SK-N-DZ (cell line): ENCODE measurements at regions not wholly inside any gene's neighbourhood (a gene's known extent, or its start where the extent isn't known, plus 50 kb on each side); places are given as distances from the start of the nearest gene placed in this dataset.

ENCODE experiments used
- DNase-seq: peaks from one replicate; pipeline ENCODE4 v3.0.0-alpha.2; 2015; ENCODE audit warnings: low spot score

DNA sequence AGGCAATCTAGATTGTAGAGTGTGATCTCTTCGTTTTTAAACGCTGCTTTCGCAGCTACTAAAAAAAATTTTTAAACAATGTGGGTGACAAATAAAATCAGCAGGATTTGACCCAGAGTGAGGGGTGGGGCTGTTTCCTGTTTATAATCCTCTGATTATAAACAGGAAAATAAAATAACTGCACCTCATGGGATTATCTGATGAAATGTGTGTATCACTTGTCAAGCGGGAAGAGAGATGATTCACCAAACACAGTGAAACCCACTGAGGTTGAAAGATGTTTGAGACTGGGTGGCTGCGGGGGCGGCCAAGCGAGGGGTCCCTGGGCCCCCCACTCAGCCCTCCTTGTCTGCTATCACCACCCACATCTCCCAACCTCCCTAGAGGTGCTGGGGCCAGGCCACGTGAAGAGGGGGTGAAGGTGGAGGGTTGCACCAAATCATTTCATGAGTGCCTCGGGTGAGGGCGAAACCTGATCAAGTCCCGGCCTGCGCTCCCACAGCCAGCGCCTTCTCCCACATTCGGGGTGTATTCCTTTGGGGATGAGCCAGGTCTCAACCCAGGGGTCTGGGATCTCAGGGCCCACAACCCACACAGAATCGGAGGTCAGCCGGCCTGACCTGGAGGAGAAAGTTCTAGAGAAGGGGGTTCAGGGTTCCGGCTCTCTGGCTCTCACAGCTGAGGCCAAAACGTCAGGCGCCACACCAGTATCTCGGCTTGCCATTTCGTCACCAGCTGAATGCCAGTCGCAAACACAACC lies 212.5 kb downstream of the BMP7 start:
- DNase-seq = no peak

DNA sequence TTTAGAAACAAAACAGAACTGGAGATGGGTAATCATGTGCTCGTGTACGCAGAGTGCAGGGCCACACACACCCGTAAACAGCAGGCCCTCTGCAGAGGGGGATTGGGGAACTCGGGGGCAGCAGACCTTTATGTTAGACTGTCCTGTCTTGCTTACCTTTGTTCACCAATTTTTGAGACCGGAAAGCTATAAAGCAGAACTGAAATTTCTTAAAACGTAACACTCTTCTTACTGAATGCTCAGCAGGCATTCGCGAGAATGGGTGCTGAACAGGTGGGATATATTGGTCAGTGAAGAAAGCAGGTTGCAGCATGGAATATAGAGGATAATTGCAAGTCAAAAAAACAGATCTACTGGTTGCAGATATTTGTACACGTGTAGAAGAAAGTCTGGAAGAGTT lies 211.1 kb downstream of the BMP7 start:
- no peak for DNase-seq

DNA sequence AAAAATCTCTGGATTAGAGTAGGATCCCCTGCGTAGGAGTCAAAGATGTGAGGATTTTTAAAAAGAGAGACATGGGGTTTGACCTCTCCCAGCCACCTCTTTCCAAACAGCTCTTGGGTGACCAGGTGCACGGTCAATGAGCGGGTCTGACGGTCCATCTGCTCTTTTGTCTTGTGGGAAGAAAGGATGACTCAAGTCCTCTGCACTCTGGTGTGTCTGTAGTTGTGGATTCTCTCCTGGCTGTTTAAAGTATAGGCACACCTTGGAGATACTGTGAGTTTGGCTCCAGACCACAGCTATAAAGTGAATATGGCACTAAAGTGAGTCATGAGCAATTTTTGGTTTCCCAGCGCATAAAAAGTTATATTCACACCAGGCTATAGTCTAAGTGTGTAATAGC lies 209.8 kb downstream of the BMP7 start:
- no peak for DNase-seq

DNA sequence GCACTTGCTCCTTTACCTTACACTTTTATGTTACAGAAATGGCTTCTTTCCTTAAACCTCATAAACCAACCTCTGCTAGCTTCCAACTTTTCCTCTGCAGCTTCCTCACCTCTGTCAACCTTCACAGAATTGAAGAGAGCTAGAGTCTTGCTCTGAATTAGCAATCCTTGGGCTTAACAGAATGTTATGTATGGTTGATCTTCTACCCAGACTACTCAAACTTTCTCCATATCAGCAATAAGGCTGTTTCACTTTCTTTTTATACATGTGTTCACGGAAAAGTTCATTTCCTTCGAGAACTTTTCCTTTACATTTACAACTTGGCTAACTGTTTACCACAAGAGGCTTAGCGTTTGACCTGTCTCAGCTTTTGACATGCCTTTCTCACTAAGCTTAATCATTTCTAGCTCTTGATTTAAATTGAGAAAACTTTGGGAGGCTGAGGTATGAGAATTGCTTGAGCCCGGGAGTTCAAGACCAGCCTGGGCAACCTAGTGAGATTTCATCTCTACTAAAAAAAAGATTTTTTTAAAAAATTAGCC lies 207.3 kb downstream of the BMP7 start:
- no peak for DNase-seq

DNA sequence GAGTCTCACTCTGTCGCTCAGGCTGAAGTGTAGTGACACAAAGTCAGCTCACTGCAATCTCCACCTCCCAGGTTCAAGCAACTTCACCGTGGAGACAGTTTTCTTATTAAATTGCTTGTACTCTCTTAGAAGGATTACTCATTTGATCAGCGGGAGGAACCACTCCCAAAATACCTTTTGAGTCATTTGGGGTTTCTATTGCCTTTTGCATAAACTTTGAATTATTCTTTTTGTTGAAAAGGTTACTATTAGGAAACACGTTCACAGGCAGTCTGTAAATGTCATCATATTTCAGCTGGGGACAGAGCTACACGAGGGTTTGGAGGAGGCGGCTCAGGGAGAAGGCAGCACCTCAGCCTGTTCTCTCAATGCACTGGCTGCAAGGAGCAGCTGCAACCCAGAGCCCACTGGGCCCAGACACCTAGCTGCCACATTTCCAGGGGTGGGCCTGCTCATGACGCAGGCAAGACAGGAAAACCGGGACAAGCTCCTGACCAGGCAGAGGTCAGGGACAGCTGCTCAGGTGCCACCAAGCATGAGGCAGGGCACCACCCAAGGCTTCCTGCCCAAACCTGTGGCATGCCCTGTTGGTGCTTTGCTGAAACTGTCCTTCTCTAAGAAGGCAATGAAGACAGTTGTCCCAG lies 205.9 kb downstream of the BMP7 start:
- DNase-seq = no peak

DNA sequence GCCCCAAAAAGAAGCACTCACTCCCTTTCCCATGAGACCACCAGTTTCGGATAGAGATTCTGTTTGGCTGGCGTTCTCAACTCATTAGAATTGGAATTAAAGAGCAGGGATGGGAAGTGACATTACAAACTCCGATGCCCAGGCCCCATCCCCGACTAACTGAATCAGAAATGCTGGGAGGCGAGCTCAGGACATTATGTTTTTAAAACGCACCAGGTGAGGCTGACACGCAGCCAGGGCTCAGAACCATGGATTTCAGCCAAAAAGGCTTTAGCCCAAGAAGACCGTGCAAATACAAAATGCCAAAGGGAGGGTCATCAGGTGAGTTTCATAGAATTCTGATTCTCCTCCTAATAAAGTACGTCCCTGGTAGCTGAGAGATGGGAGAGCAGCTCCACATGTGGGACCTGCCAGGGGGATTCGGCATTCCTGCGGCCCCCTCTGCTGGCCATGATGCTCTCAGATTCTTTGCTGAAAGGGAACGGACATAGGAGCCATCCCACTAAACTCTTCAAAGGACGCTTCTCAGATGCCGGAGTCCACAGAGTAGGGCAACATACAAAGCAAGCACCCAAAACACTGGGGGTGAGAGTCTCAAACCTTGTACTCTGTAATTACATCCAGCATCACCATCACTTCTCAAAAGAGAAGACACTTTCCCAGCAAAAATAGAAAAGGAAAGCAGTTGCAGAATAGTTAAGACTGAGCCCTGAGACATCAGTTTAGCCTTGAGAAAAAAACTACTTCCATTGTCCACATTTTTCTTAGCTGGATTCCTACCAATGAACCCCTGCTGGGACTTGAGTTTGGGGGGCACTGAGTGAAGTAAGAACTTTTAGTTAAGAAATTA lies 205.2 kb downstream of the BMP7 start:
- peak; percentile 47 for DNase-seq

DNA sequence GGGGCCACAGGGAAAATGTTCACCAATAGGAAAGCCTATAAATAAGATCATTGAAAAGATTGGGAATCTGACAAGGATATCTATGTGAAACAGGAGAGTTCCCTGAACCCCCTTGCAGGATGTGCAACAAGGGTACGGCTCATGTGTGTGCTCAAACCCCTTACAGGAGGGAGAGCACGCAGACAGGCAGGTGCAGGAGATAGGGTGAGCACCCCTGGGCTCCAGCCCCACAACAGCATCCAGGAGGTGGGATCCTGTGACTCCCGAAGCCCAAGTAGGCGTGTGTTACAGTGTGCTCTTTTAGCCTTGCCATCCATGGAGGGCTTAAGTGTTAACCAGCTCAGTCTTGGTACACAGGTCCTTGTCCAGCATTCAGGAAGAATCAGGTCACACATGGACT lies 204.2 kb downstream of the BMP7 start:
- DNase-seq = no peak

DNA sequence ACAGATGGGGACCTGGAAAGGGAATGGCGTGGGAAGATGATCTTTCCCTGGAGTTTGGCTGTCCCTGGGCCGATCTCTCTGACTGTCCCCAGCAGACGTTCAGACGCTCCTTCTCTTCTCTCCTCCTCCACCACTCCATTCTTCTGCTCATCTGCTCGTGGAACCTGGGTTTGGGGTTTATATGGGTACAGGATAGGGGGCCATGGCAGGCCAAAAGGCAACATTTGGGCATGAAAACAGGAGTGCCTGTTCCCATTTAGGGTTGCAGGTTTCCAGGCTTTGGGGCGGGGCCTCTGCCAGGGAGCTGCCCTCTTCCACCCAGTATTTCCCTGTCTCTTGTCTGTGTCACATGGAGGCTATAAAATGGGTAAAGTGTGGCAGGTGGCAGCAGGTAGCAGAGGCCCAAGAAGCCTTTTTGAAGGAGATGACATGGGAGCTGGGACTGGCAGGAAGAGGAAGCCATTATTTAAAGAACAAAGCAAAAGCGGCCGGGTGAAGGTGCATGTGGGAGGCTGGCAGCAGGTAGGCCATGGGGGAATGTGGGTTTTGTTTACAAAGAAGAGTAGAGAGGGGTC lies 203.7 kb downstream of the BMP7 start:
- DNase-seq = no peak

DNA sequence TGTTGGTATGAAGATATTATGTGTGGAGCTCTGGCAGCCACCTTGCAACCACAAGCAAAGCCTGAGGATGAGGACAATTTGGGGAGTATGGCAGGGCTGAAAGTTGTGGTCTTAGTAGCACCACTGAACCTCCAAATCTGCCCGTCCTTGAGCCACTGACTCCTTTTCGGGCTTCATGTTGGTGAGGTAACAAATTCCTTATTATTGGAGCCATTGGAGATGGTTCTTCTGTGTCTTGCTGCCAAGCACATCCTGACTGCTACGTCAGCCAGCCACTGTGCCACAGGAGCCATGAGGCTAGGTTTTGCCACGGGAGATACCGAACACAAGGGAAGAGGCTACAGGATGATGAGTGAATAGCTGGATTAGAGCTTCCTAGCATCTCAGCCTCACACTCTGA lies 201.6 kb downstream of the BMP7 start:
- no peak for DNase-seq

DNA sequence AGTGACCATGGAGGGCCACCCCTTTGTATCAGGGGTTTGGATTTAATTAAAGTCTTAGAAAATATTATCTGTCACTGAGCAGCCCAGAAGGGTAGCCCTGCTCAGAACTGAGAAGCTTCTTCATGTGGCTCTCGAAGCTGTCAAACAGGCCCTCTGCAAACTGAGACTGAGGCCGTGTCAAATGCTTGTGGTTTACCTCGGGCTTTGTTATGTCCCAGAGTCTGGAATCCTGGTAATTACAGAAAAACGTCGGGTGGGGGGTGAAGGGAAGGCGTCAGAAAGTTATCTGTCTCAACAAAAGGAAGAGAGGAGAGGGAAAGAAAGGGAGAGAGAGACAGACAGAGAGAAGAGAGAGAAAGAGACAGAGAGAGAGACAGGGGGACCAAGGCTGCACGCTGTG lies 200.8 kb downstream of the BMP7 start:
- DNase-seq = no peak

DNA sequence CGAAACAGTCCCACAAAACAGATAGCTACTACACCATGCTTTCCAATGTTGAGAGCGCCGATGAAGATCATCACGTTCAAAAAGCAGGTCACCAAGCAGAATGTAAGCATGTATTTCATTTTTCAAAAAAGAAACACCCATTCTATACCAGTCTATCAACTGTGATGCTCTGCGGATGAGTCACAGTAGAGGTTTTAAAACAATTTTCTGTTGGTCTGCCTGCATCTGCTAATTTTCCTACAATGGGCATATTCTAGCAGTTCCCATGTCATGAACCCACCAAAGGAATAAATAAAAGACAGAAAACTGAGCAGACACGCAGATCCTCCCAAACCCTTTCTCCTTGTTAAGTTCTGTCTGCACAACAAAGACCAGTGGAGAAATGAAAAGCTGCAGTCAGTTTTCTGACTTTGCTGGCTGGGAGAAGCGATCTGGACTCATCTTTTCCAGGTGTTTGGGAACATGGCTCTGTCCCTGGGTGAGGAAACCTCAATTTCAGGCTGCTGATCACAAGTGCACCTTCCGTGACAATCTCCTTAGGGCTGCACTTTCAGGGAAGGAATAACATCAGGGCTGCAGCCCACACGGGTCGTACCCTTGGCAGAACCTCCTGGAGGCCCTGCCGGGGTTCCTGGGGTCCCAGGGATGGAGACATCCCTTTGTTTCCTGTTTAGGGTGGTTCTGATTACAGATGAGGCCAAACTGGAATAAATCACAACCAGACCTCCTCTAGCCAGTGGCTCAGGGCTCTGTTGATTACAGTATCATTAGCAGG lies 200.1 kb downstream of the BMP7 start:
- DNase-seq = no peak

DNA sequence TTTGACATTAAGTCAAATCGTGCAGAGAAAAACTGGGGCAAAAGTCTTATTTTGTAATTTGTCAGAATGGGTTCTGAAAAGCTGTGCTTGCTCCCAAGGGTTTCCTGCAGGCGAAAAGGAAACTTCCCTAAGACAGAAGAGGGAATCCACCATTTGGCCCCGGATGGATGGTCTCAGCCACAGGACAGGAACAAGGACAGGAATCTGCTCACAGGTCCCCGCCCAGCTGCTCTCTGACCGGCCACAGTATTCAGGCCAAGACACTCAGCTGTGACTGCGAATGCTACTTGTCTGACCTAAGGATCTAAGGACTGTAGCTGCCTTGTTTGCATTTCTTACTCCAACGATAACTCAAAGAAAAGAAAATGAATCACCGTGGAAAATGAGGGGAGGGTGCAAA lies 197.0 kb downstream of the BMP7 start:
- DNase-seq = no peak

DNA sequence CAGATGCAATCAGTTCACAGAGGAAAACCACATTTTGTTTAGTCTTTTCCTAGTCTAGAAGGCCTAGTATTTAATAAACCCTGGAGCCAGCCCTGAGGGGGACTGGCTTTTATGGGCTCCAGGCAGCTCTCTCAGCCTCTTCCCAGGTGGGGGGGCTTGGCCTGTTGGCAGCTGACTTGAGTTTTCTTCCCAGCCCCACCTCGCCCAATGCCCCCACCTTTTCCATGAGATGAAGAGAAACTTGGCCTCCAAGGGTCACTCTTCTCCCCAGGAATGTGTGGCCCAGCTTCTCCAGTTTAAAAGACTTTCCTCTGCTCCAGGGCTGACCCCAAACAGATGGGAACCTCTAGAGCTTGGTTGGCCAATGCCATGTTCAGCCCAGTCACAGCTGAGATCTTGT lies 196.1 kb downstream of the BMP7 start:
- DNase-seq = no peak

DNA sequence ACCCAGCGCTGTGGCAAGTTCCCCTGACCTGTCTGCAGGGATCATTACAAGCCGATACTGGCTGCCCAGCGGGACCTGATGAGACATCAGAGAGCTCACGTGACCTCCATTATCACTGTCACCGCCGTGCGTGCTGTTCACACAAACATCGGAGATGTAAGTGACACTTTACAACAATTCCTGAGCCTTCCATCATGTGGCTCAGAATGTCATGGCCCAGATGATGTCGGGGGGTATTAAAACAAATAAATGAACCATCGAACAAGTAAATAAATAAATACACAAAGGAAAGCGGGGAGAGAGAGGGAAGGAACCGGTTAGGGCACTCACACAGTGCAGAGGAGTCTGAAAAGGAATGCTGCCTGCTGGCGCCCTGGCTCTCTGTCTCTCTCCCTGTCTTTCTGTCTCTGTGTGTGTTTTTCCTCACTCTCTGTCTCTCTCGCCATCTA lies 195.1 kb downstream of the BMP7 start:
- no peak for DNase-seq

DNA sequence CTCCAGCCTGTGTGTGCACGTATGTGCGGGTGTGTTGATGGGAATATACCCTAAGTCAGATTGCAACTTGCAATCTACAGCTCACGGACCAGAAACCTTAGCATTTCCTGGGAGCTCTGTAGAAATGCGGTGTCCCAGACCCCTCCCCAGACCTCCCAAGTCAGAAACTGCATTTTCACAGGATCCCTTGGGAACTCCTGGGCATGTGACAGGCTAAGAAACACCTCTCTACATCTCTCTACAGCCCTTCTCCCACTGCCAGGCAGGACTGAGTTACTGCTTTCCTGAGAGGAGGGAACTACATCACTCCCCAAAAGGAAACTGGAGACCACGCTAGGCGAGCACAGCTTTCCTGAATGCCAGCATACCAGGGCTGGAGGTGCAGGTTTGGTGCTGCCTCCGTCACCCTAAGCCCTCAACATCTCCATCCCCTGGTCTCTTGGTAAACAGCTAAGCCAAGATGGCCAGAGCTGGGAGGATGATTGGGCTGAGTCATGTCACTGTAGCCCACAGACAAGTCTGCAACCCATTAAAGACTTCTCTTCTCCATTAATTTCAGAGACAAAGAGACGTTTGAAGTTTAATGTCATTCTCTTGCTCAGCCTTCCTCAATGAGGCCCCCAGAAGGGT lies 194.4 kb downstream of the BMP7 start:
- no peak for DNase-seq

DNA sequence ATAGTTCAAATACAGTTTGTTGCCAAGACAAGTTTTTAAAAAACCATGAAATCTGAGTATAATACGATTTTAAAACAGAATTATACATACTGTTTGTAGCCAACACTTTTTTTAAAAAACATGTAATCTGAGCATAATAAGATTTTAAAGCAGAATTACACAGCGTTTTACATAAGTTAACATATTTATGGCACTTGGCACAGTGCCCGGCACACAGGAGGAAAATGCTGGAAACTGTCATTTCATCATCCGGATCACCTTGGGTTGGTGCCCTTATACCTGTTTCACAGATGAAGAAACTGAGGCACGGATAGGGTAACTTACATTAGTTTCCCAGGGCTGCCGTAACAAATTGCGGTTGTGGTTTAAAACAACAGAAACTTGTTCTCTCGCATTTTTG lies 193.0 kb downstream of the BMP7 start:
- no peak for DNase-seq

DNA sequence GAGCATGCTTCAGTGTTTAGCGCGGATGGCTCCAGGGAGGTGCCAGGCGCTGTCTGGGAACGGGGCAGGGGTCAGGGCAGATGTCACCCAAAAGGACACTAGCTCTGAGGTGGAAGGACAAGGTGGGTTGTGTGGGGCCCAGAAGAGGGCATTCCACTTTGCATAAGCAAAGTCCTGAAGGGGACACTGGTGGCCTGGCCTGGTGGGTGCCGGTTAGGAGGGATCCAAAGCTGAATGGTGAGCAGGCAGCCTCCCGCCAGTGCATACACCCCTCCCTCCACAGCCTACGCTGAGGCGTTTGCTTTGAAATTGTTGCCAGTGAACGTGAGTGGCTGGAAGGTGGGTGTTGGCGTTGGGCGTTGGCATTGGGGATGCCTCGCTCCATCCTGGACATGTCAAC lies 192.1 kb downstream of the BMP7 start:
- DNase-seq = no peak

DNA sequence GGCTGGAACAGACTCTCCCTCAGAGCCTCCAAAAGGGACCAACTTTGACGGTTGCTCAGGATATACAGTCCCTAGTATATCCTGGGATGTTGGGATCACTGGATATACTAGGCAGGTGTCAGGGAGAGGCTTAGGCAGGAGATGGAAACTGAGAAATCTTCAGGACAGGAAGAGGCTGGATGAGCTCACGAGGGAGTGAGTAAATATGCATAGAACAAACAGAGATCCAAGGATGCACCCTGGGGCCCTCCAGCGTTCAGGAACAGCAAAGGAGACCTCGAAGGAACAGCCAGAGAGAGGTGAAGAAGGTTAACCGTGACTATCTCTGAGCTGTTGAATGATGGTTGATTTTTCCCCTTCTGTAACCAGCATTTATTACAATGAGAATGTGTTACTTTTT lies 191.3 kb downstream of the BMP7 start:
- no peak for DNase-seq

DNA sequence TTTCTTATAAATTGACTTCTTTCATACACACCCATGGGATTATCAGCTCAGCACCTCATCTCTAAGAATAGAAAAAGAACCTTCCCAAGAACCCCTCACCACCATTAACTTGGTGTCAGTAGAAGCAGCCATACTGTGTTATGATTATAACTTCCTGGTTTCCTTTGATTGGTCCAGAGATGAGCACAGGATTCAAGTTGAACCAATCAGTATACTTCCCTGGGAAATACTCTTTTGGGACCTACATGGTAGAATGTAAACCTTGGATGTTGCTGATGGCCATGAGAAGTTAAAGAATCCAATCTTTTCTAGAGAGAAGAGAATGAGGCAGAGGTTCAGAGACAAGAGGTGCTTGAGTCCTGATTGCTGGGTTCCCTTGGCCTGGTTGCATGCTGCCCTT lies 190.8 kb downstream of the BMP7 start:
- no peak for DNase-seq

DNA sequence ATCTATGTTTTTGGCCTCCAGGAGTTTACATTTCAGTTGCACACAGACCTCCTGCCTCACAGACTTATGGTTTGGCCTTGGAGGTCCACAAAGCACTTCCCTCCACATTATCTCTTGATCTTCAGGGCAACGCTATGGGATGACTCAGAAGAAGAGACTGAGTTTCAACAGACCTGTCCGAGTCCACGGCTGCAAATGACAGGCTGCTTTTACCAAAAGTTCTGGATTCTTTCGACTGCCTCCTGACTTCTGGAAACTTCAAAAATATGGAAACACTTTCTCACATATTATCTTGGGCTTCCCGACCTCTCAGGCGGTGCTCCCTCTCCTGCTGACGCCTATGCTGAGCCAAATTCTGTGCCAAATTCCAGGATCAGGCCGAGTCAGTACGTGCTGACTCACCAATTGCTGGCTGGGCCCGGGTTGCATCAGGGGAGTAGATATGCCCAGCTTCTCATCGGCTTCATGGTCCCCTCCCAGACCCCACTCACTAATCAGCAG lies 190.2 kb downstream of the BMP7 start:
- DNase-seq = no peak
